ENCODE measurements at regions not wholly inside any gene's neighbourhood (a gene's known extent, or its start where the extent isn't known, plus 50 kb on each side); places are given as distances from the start of the nearest gene placed in this dataset.

GRCh38 chr4:20085156-20085555 lies 166.5 kb upstream of the SLIT2 start:
- WGBS (ENCODE audit: extremely low coverage, insufficient read length, low lambda C conversion rate): no CpG with 5 or more reads among the region's 3 CpGs
- no peak overlapping the region for H3K4me3 Mint-ChIP-seq

More at GRCh38 chr4:20085156-20085555, 166.5 kb upstream of the SLIT2 start:
- Histone ChIP-seq H4K8ac (replicated peaks; ENCODE audit: insufficient read length, low read depth, low read length) (no peak overlapping the region), H3K27me3 (ENCODE audit: insufficient read depth, low read length) (no peaks in the 10 kb centered on the region), H2BK12ac (ENCODE audit: insufficient read length, low read depth, low read length) (no peak overlapping the region), H2BK15ac (ENCODE audit: low read depth, low read length) (no peak overlapping the region), H2BK120ac (ENCODE audit: low read depth, low read length, poor library complexity, severe bottlenecking) (no peak overlapping the region), H3K79me1 (ENCODE audit: insufficient read depth, low read depth, low read length, poor library complexity, severe bottlenecking) (no peaks in the 10 kb centered on the region), H4K5ac (ENCODE audit: insufficient read length, low read depth, low read length) (no peak overlapping the region), H3K4me2 (ENCODE audit: insufficient read depth, insufficient read length, low read length) (no peak overlapping the region), H3K4ac (ENCODE audit: low read depth, low read length) (no peak overlapping the region), H3T11ph (ENCODE audit: low read length) (no peak overlapping the region), H3K14ac (ENCODE audit: insufficient read depth, low read length) (no peak overlapping the region), H4K91ac (ENCODE audit: insufficient read length, low read depth, low read length) (no peak overlapping the region), H3K9ac (ENCODE audit: extremely low read depth, insufficient read length, low read length) (no peak overlapping the region), H3K27ac (ENCODE audit: insufficient read length, low read depth, low read length) (no peak overlapping the region), H3K23me2 (ENCODE audit: insufficient read length, low read depth, low read length, poor library complexity, severe bottlenecking) (no peaks in the 10 kb centered on the region), H4K20me1 (ENCODE audit: control insufficient read depth, insufficient read depth, insufficient read length) (no peaks in the 10 kb centered on the region), H3K18ac (ENCODE audit: insufficient read length, low read depth, low read length) (no peak overlapping the region), H3K9me3 (ENCODE audit: control insufficient read depth, low read depth, low read length) (no peaks in the 10 kb centered on the region), H3K23ac (ENCODE audit: insufficient read length, low read depth, low read length) (no peak overlapping the region), H3K4me1 (ENCODE audit: insufficient read depth, low read length) (no peaks in the 10 kb centered on the region), H2BK20ac (ENCODE audit: low read depth, low read length, poor library complexity, severe bottlenecking) (no peak overlapping the region), H2BK5ac (ENCODE audit: insufficient read length, low read length) (no peak overlapping the region), H3K79me2 (ENCODE audit: insufficient read depth, low read length) (no peaks in the 10 kb centered on the region), H2AK5ac (ENCODE audit: insufficient read length, low read length) (no peak overlapping the region), H3K56ac (ENCODE audit: insufficient read length, low read depth, low read length) (no peak overlapping the region), H2AFZ (ENCODE audit: low read length) (no peak overlapping the region)
- no peak overlapping the region for H3K27ac Mint-ChIP-seq
- no peaks in the 10 kb centered on the region for H3K4me1 Mint-ChIP-seq
- no peak for TF ChIP-seq CTCF (conservative IDR thresholded peaks at IDR 0.05)
- no peaks in the 10 kb centered on the region for H3K27me3 Mint-ChIP-seq (ENCODE audit: low read depth)
- DNase-seq: no peak
- no peaks in the 10 kb centered on the region for H3K36me3 Mint-ChIP-seq (ENCODE audit: insufficient read depth in 1 of 3, low read depth in 3 of 3)
- no peaks in the 10 kb centered on the region for H3K9me3 Mint-ChIP-seq
